ENCODE measurements at regions not wholly inside any gene's neighbourhood (a gene's known extent, or its start where the extent isn't known, plus 50 kb on each side); places are given as distances from the start of the nearest gene placed in this dataset.
A peak's percentile ranks its signal among the peaks of the same experiment; 100 is the strongest.

DNA sequence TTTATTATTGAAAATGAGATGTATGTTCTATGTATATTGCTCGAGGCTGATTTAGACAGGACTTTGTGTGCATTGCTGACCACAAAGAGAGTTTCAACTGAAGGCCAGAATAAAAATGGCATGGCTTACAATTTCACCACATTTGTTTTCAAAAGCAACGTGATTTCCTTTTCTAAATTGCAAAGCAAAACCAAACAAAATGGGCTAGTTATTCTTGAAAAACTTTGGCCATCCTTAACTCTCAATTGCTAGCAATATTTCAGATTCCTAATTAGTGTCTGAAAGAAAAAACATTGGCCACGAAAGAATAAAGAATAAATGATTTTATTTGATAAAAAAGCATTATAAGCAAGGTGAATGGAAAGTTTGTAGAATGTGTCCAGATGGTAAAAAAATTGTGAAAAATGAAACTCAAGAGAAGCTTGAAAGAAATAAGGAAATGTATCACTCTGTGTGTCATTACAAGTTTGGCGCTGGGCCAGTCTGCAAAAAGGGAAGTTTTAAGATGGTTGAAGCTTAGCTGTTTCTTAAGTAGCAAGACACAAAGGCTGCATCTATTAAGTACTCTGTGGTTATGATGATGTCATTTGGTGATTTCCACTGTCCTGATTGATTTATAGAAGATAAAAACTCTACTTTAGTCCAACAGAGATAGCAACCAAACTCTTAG, 89.2 kb upstream of the PRLR start:
- H3K4me3 ChIP-seq (ENCODE audit: low read length) = no peak overlapping the region
- TF ChIP-seq, protein P1, sequence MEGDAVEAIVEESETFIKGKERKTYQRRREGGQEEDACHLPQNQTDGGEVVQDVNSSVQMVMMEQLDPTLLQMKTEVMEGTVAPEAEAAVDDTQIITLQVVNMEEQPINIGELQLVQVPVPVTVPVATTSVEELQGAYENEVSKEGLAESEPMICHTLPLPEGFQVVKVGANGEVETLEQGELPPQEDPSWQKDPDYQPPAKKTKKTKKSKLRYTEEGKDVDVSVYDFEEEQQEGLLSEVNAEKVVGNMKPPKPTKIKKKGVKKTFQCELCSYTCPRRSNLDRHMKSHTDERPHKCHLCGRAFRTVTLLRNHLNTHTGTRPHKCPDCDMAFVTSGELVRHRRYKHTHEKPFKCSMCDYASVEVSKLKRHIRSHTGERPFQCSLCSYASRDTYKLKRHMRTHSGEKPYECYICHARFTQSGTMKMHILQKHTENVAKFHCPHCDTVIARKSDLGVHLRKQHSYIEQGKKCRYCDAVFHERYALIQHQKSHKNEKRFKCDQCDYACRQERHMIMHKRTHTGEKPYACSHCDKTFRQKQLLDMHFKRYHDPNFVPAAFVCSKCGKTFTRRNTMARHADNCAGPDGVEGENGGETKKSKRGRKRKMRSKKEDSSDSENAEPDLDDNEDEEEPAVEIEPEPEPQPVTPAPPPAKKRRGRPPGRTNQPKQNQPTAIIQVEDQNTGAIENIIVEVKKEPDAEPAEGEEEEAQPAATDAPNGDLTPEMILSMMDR (conservative IDR thresholded peaks at IDR 0.05; ENCODE audit: low read depth, low read length) = no peak
- peak; percentile 9 for DNase-seq (ENCODE audit: low read depth)

DNA sequence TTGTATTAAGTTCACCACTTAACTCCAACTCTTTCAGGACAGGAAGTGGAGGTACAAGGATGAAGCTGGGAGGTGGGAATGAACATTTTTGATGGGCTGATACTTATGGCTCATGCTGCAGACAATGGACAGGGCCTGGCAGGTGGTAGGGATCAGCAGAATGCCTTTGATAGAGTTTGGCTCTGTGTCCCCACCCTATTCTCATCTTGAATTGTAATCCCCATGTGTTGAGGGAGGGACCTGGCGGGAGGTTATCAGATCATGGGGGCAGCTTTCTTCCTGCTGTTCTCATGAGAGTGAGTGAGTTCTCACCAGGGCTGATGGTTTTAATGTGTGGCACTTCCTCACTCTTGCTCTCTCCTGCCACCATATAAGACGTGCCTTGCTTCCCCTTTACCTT, 87.3 kb upstream of the PRLR start:
- no peak overlapping the region for H3K4me3 ChIP-seq (ENCODE audit: low read length)
- DNase-seq (ENCODE audit: low read depth) = no peak
- TF ChIP-seq, protein P1 (conservative IDR thresholded peaks at IDR 0.05; ENCODE audit: low read depth, low read length) = no peak

GRCh38 chr5:35316611-35317274, 86.5 kb upstream of the PRLR start:
- H3K4me3 ChIP-seq (ENCODE audit: low read length) = no peak overlapping the region
- DNase-seq (ENCODE audit: low read depth) = no peak
- TF ChIP-seq, protein P1 (conservative IDR thresholded peaks at IDR 0.05; ENCODE audit: low read depth, low read length) = no peak

- TF ChIP-seq, protein P1 (conservative IDR thresholded peaks at IDR 0.05; ENCODE audit: low read depth, low read length) = no peak
- DNase-seq (ENCODE audit: low read depth) = peak; percentile 18
- H3K4me3 ChIP-seq (ENCODE audit: low read length) = no peak overlapping the region
Measured at GRCh38 chr5:35313291-35313690, 83.0 kb upstream of the PRLR start.

- H3K4me3 ChIP-seq (ENCODE audit: low read length) = no peak overlapping the region
- TF ChIP-seq, protein P1 (conservative IDR thresholded peaks at IDR 0.05; ENCODE audit: low read depth, low read length) = no peak
- no peak for DNase-seq (ENCODE audit: low read depth)
Measured at GRCh38 chr5:35312267-35312666, 82.0 kb upstream of the PRLR start.

DNA sequence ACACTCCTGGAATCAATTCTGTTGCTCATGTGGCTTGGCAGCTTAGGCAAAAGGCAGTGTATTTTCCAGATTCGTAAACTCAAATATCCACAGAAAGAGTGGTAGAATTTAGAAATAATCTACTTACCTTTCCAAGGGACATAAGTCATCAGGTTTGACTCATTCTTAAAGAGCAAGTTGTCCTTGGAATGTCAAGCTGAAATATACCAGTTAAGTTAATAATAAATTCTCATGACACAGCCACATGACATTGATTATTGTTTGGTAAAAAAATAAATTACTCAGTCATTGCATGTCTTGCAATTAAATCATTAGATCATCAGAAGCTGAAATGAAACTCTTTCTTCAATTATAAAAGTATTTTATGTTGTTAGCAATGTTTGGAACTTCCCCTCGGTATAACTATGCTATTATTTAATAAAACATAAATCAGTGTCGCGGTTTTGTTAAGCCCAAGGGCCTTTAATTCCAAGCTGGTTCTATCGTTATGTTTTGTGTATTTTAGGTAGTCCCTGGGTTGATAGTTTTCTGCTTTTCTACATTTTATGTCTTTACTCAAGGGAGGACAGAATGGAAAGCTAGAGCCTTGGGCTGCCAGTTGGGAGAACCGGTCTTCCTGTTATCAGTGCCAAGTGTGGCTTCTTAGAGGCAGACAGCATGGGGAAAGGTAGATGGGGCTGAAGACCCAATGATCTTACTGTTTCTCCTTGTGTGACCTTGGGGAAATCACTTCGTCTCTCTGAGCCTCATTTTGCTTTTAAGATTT, 79.3 kb upstream of the PRLR start:
- H3K4me3 ChIP-seq (ENCODE audit: low read length) = no peak overlapping the region
- DNase-seq (ENCODE audit: low read depth) = no peak
- TF ChIP-seq, protein P1 (conservative IDR thresholded peaks at IDR 0.05; ENCODE audit: low read depth, low read length) = no peak
